ENCODE measurements at regions not wholly inside any gene's neighbourhood (a gene's known extent, or its start where the extent isn't known, plus 50 kb on each side); places are given as distances from the start of the nearest gene placed in this dataset.
"Not testable (repeated sequence)": the region's sequence is repeated elsewhere in the genome, so short reads cannot be mapped to it uniquely, and the experiment has no call there.

- DNase-seq, result no peak
- in situ Hi-C loops (cut with HindIII; ENCODE audit: low pct_ligation_motif_present, low pct_unique_long_range_greater_than_20kb, low sequenced_read_pairs), result no loop called here
These were observed 129.9 kb downstream of the CCNG2 start for GRCh38 chr4:77286906-77287305.

- in situ Hi-C loops (cut with HindIII; ENCODE audit: low pct_ligation_motif_present, low pct_unique_long_range_greater_than_20kb, low sequenced_read_pairs), result no loop called here
- DNase-seq, result no peak
These were observed 136.4 kb downstream of the CCNG2 start for GRCh38 chr4:77293426-77293825.

- in situ Hi-C loops (cut with HindIII; ENCODE audit: low pct_ligation_motif_present, low pct_unique_long_range_greater_than_20kb, low sequenced_read_pairs); DNase-seq: not testable (repeated sequence)
These were observed 144.0 kb downstream of the CCNG2 start for GRCh38 chr4:77300996-77301395.

- DNase-seq, result no peak
- in situ Hi-C loops (cut with HindIII; ENCODE audit: low pct_ligation_motif_present, low pct_unique_long_range_greater_than_20kb, low sequenced_read_pairs), result no loop called here
These were observed 148.8 kb downstream of the CCNG2 start for GRCh38 chr4:77305766-77306165.

GRCh38 chr4:77306496-77306895, 149.5 kb downstream of the CCNG2 start:
- in situ Hi-C loops (cut with HindIII; ENCODE audit: low pct_ligation_motif_present, low pct_unique_long_range_greater_than_20kb, low sequenced_read_pairs), result no loop called here
- DNase-seq, result no peak

- in situ Hi-C loops (cut with HindIII; ENCODE audit: low pct_ligation_motif_present, low pct_unique_long_range_greater_than_20kb, low sequenced_read_pairs), result no loop called here
- peak; percentile 27 for DNase-seq
These were observed 151.8 kb downstream of the CCNG2 start for GRCh38 chr4:77308843-77309242.

GRCh38 chr4:77309496-77309895, 152.5 kb downstream of the CCNG2 start:
- in situ Hi-C loops (cut with HindIII; ENCODE audit: low pct_ligation_motif_present, low pct_unique_long_range_greater_than_20kb, low sequenced_read_pairs), result no loop called here
- no peak for DNase-seq

GRCh38 chr4:77310931-77311330, 153.9 kb downstream of the CCNG2 start:
- DNase-seq, result no peak

GRCh38 chr4:77314697-77315096, 157.7 kb downstream of the CCNG2 start:
- in situ Hi-C loops (cut with HindIII; ENCODE audit: low pct_ligation_motif_present, low pct_unique_long_range_greater_than_20kb, low sequenced_read_pairs), result no loop called here
- no peak for DNase-seq

More at GRCh38 chr4:77310931-77311330, 153.9 kb downstream of the CCNG2 start:
- in situ Hi-C loops (cut with HindIII; ENCODE audit: low pct_ligation_motif_present, low pct_unique_long_range_greater_than_20kb, low sequenced_read_pairs), result no loop called here

- no peak for DNase-seq
- in situ Hi-C loops (cut with HindIII; ENCODE audit: low pct_ligation_motif_present, low pct_unique_long_range_greater_than_20kb, low sequenced_read_pairs), result no loop called here
These were observed 170.1 kb downstream of the CCNG2 start for GRCh38 chr4:77327151-77327550.

GRCh38 chr4:77332696-77333270, 175.8 kb downstream of the CCNG2 start:
- in situ Hi-C loops (cut with HindIII; ENCODE audit: low pct_ligation_motif_present, low pct_unique_long_range_greater_than_20kb, low sequenced_read_pairs), result no loop called here
- DNase-seq, result no peak

- no peak for DNase-seq
These were observed 179.6 kb downstream of the CCNG2 start for GRCh38 chr4:77336411-77337142.

GRCh38 chr4:77342170-77342810, 185.3 kb downstream of the CCNG2 start:
- in situ Hi-C loops (cut with HindIII; ENCODE audit: low pct_ligation_motif_present, low pct_unique_long_range_greater_than_20kb, low sequenced_read_pairs), result no loop called here

More at GRCh38 chr4:77336411-77337142, 179.6 kb downstream of the CCNG2 start:
- in situ Hi-C loops (cut with HindIII; ENCODE audit: low pct_ligation_motif_present, low pct_unique_long_range_greater_than_20kb, low sequenced_read_pairs), result no loop called here

GRCh38 chr4:77344001-77344400, 187.0 kb downstream of the CCNG2 start:
- in situ Hi-C loops (cut with HindIII; ENCODE audit: low pct_ligation_motif_present, low pct_unique_long_range_greater_than_20kb, low sequenced_read_pairs), result no loop called here
- DNase-seq, result no peak

More at GRCh38 chr4:77342170-77342810, 185.3 kb downstream of the CCNG2 start:
- no peak for DNase-seq

- no peak for DNase-seq
- in situ Hi-C loops (cut with HindIII; ENCODE audit: low pct_ligation_motif_present, low pct_unique_long_range_greater_than_20kb, low sequenced_read_pairs), result no loop called here
These were observed 187.8 kb downstream of the CCNG2 start for GRCh38 chr4:77344784-77345183.

GRCh38 chr4:77347351-77347966, 190.5 kb downstream of the CCNG2 start:
- DNase-seq, result no peak
- in situ Hi-C loops (cut with HindIII; ENCODE audit: low pct_ligation_motif_present, low pct_unique_long_range_greater_than_20kb, low sequenced_read_pairs), result no loop called here

GRCh38 chr4:77348815-77349214, 191.8 kb downstream of the CCNG2 start:
- in situ Hi-C loops (cut with HindIII; ENCODE audit: low pct_ligation_motif_present, low pct_unique_long_range_greater_than_20kb, low sequenced_read_pairs), result no loop called here

GRCh38 chr4:77349364-77349763, 192.4 kb downstream of the CCNG2 start:
- no peak for DNase-seq
- in situ Hi-C loops (cut with HindIII; ENCODE audit: low pct_ligation_motif_present, low pct_unique_long_range_greater_than_20kb, low sequenced_read_pairs), result no loop called here

More at GRCh38 chr4:77348815-77349214, 191.8 kb downstream of the CCNG2 start:
- DNase-seq, result no peak

GRCh38 chr4:77349796-77350195, 192.8 kb downstream of the CCNG2 start:
- in situ Hi-C loops (cut with HindIII; ENCODE audit: low pct_ligation_motif_present, low pct_unique_long_range_greater_than_20kb, low sequenced_read_pairs), result no loop called here
- no peak for DNase-seq
